WTC11 (cell line): ENCODE measurements at regions not wholly inside any gene's neighbourhood (a gene's known extent, or its start where the extent isn't known, plus 50 kb on each side); places are given as distances from the start of the nearest gene placed in this dataset.

Experiments
- CTCF ChIP-seq: fragments of 200-600 bp; IDR thresholded peaks from 2 replicates; pipeline ENCODE4 v1.8.0; 2022; ENCODE audit warnings: antibody characterized with exemption
- MAX ChIP-seq: sonication (generic); formaldehyde crosslinking; IDR thresholded peaks from 2 replicates; pipeline ENCODE4 v1.8.0; 2022; ENCODE audit warnings: mild to moderate bottlenecking, missing genetic modification reagents
- NFYB ChIP-seq: sonication (generic); formaldehyde crosslinking; conservative IDR thresholded peaks from 2 replicates; pipeline ENCODE4 v1.8.0; 2022; ENCODE audit warnings: low read depth, missing genetic modification reagents
- ZNF232 ChIP-seq: sonication (generic); formaldehyde crosslinking; IDR thresholded peaks from 2 replicates; pipeline ENCODE4 v1.8.0; 2022; ENCODE audit warnings: mild to moderate bottlenecking, missing genetic modification reagents
- TF ChIP-seq, protein P1 (sequence below): sonication (generic); formaldehyde crosslinking; IDR thresholded peaks from 2 replicates; pipeline ENCODE4 v1.8.0; 2023; ENCODE audit warnings: missing genetic modification reagents

DNA sequence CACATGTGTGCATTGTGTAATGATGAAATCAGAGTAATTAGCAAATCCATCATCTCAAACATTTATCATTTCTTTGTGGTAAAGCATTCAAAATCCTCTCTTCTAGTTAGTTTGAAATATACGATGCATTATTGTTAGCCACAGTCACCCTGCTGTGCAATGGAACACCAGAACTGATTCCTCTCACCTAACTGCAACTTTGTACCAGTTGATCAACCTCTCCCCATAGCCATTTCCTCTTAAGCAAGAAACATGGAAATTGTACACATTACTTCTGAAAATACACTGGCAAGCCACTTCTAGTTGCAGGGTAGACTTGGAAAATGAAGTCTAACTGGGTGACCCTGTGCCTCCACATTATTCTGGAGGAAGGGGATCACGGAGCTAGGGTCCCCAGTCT is 58.1 kb upstream of the ESR1 start:
- no peak for TF ChIP-seq CTCF
- no peak for TF ChIP-seq MAX (CRISPR knock-in tag)
- TF ChIP-seq, protein P1, sequence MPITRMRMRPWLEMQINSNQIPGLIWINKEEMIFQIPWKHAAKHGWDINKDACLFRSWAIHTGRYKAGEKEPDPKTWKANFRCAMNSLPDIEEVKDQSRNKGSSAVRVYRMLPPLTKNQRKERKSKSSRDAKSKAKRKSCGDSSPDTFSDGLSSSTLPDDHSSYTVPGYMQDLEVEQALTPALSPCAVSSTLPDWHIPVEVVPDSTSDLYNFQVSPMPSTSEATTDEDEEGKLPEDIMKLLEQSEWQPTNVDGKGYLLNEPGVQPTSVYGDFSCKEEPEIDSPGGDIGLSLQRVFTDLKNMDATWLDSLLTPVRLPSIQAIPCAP (CRISPR knock-in tag): no peak
- no peak for TF ChIP-seq NFYB (CRISPR knock-in tag)
- no peak for TF ChIP-seq ZNF232 (CRISPR knock-in tag)
